ENCODE measurements at regions not wholly inside any gene's neighbourhood (a gene's known extent, or its start where the extent isn't known, plus 50 kb on each side); places are given as distances from the start of the nearest gene placed in this dataset.

DNA sequence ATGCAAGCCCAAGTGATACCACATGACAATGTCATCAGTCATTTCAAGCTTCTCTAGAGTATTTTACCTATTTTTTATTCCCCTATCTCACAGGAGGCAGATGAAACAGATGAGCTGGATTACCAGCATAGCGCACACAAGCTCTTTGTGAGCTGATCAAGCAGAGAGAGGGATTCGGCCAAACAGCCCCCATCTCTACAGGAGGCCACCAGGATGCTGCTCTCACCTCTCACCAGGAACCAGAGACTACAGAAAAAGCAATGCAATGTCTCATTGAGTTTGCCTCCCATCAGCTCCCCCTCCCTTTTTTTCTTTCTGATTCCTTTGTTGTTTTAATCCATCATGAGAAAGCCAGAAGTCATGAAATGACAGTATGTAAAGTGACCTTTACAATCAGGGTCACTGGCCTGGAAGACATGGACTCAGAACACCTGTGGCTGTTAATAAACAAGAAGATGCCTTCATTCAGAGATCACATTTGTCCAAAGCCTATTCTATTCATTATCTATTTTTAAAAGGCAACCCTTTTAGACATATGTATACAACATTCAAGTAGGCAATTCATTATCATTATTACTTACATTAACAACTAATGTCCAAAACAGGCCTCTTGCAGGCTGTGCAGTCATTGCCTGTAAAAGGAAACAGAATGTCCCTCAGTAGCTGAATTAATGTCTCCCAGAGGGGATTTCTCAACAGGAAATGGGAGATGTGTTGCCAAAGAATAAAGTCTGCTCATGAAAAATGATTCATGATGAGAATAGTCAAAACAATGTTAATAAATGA is 656.6 kb downstream of the TBC1D4 start:
- no peaks in the 10 kb centered on the region for H3K4me1 ChIP-seq
- no peak overlapping the region for H3K27ac ChIP-seq
- intact Hi-C loops (cut with DNase I) = no loop called here
- no peaks in the 10 kb centered on the region for H3K27me3 ChIP-seq
- DNase-seq = no peak
- no peak for TF ChIP-seq POLR2A (IDR thresholded peaks at IDR 0.05)
- TF ChIP-seq, protein P1, sequence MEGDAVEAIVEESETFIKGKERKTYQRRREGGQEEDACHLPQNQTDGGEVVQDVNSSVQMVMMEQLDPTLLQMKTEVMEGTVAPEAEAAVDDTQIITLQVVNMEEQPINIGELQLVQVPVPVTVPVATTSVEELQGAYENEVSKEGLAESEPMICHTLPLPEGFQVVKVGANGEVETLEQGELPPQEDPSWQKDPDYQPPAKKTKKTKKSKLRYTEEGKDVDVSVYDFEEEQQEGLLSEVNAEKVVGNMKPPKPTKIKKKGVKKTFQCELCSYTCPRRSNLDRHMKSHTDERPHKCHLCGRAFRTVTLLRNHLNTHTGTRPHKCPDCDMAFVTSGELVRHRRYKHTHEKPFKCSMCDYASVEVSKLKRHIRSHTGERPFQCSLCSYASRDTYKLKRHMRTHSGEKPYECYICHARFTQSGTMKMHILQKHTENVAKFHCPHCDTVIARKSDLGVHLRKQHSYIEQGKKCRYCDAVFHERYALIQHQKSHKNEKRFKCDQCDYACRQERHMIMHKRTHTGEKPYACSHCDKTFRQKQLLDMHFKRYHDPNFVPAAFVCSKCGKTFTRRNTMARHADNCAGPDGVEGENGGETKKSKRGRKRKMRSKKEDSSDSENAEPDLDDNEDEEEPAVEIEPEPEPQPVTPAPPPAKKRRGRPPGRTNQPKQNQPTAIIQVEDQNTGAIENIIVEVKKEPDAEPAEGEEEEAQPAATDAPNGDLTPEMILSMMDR (IDR thresholded peaks at IDR 0.05) = no peak
- H3K4me3 ChIP-seq (replicated peaks in 1 of 3) = no peak overlapping the region
- H3K36me3 ChIP-seq = no peaks in the 10 kb centered on the region
- 63 to 73% methylated on average over 2 of the region's 2 CpGs for WGBS, 2 donors
- no peaks in the 10 kb centered on the region for H3K9me3 ChIP-seq

DNA sequence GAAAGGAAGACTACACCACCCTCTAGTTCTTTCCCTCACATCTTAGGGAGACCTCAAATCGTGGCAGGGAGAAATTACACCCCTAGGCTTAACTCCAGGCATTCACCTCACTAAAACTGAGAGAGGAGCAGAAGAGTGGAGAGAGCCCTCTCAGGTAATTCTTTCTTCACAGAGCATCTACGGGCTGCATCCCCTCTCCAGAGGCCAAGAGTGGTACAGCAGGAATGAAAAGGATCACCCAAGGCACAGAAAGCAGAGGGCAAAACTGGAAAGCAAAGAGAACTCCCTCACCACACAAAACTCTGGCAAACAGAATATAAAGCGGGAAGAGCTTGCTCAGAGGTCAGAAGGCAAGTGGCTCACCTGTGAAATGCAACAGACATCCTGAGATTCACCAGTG is 661.2 kb downstream of the TBC1D4 start:
- 62 to 73% methylated on average over 3 of the region's 3 CpGs for WGBS, 2 donors
- Histone ChIP-seq H3K4me3 (replicated peaks in 1 of 3) (no peak overlapping the region), H3K9me3 (no peaks in the 10 kb centered on the region), H3K27ac (no peak overlapping the region), H3K4me1 (no peaks in the 10 kb centered on the region), H3K27me3 (no peaks in the 10 kb centered on the region), H3K36me3 (no peaks in the 10 kb centered on the region)
- TF ChIP-seq, protein P1 (IDR thresholded peaks at IDR 0.05) = no peak
- no peak for TF ChIP-seq POLR2A (IDR thresholded peaks at IDR 0.05)
- intact Hi-C loops (cut with DNase I) = no loop called here
- DNase-seq = no peak

DNA sequence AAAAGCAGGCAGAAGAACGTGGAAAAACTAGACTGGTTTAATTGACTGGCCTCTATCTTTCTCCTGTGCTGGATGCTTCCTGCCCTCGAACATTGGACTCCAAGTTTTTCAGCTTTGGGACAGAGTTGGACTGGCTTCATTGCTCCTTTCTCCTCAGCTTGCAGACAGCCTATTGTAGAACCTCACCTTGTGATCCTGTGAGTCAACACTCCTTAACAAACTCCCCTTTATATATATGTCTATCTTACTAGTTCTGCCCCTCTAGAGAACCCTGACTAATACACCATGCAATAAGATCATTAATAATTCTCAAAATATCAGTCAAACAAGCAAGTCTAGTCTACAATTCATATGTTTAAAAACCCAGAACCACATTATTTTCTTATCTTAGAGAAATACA is 662.4 kb downstream of the TBC1D4 start:
- intact Hi-C loops (cut with DNase I) = no loop called here
- Histone ChIP-seq H3K4me1 (no peaks in the 10 kb centered on the region), H3K4me3 (replicated peaks in 1 of 3) (no peak overlapping the region), H3K9me3 (no peaks in the 10 kb centered on the region), H3K36me3 (no peaks in the 10 kb centered on the region), H3K27ac (no peak overlapping the region), H3K27me3 (no peaks in the 10 kb centered on the region)
- no peak for DNase-seq
- TF ChIP-seq, protein P1 (IDR thresholded peaks at IDR 0.05) = no peak
- TF ChIP-seq POLR2A (IDR thresholded peaks at IDR 0.05) = no peak
- 63 to 64% methylated on average over 2 of the region's 2 CpGs for WGBS, 2 donors

DNA sequence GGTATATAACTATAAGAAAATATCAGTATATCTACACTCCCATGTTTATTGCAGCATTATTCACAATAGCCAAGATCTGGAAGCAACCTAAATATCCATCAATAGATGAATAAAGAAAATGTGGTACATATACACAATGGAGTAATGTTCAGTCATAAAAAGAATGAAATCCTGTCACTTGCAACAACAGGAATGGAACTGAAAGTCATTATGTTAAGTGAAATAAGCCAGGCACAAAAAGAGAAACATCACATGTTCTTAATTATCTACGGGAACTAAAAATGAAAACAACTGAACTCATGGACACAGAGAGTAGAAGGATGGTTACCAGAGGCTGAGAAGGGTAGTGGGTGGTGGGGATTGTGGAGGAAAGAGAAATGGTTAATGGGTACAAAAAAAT is 665.2 kb downstream of the TBC1D4 start:
- no peaks in the 10 kb centered on the region for H3K36me3 ChIP-seq
- H3K4me1 ChIP-seq = no peaks in the 10 kb centered on the region
- intact Hi-C loops (cut with DNase I) = no loop called here
- H3K9me3 ChIP-seq = peaks cover 1% of the 10 kb centered on the region
- H3K27ac ChIP-seq = no peak overlapping the region
- no peaks in the 10 kb centered on the region for H3K27me3 ChIP-seq
- no peak for TF ChIP-seq POLR2A (IDR thresholded peaks at IDR 0.05)
- TF ChIP-seq, protein P1 (IDR thresholded peaks at IDR 0.05) = no peak
- no peak for DNase-seq
- WGBS, 2 donors = 70 to 80% methylated on average over 1 of the region's 1 CpG
- no peak overlapping the region for H3K4me3 ChIP-seq (replicated peaks in 1 of 3)

DNA sequence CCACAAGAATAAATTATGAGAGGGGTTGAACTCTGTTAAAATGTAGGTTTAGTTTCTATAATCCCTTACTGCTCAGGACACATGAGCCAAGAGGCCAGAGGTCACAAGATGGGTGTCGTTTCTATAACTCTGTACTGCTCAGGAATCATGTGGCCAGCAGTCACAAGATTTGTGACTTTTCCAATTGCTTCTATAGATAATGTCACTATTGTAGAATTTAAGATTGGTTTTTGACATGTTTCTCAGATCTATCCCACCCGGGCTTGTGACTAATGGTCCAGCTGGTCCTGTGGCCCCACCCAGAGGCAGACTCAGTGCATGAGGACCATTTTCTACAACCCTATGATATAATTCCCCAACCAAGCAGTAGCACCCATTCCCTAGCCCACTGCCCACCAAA is 662.0 kb upstream of the KLF12 start:
- no peak for TF ChIP-seq POLR2A (IDR thresholded peaks at IDR 0.05)
- TF ChIP-seq, protein P1 (IDR thresholded peaks at IDR 0.05) = no peak
- no peak overlapping the region for H3K27ac ChIP-seq
- H3K4me3 ChIP-seq (replicated peaks in 1 of 3) = no peak overlapping the region
- no peaks in the 10 kb centered on the region for H3K4me1 ChIP-seq
- H3K9me3 ChIP-seq = no peaks in the 10 kb centered on the region
- no peaks in the 10 kb centered on the region for H3K27me3 ChIP-seq
- no peak for DNase-seq
- intact Hi-C loops (cut with DNase I) = no loop called here
- WGBS, 2 donors = 85 to 86% methylated on average over 2 of the region's 2 CpGs
- no peaks in the 10 kb centered on the region for H3K36me3 ChIP-seq
